Skin of body (tissue), 1 donor: ENCODE measurements at regions not wholly inside any gene's neighbourhood (a gene's known extent, or its start where the extent isn't known, plus 50 kb on each side); places are given as distances from the start of the nearest gene placed in this dataset.
"Not testable (repeated sequence)": the region's sequence is repeated elsewhere in the genome, so short reads cannot be mapped to it uniquely, and the experiment has no call there.

Source experiments
- DNase-seq: peaks from one replicate; lab custom pipeline; 2025; lab: John Stamatoyannopoulos, UW

- DNase-seq: not testable (repeated sequence)
Measured at GRCh38 chr2:87262184-87262702, 240.6 kb upstream of the PLGLB1 start.

- DNase-seq: not testable (repeated sequence)
Measured at GRCh38 chr2:87263868-87264518, 242.3 kb upstream of the PLGLB1 start.

- DNase-seq: not testable (repeated sequence)
Measured at GRCh38 chr2:87275192-87275591, 253.5 kb upstream of the PLGLB1 start.

- not testable (repeated sequence) for DNase-seq
Measured at GRCh38 chr2:87275974-87276629, 254.5 kb upstream of the PLGLB1 start.

GRCh38 chr2:87276673-87277072 lies 255.0 kb upstream of the PLGLB1 start:
- not testable (repeated sequence) for DNase-seq

- DNase-seq: not testable (repeated sequence)
Measured at GRCh38 chr2:87277734-87278133, 256.1 kb upstream of the PLGLB1 start.

- not testable (repeated sequence) for DNase-seq
Measured at GRCh38 chr2:87280596-87281355, 259.1 kb upstream of the PLGLB1 start.

GRCh38 chr2:87283735-87284470 lies 262.3 kb upstream of the PLGLB1 start:
- not testable (repeated sequence) for DNase-seq

- DNase-seq: not testable (repeated sequence)
Measured at GRCh38 chr2:87284471-87284772, 262.8 kb upstream of the PLGLB1 start.

- DNase-seq: not testable (repeated sequence)
Measured at GRCh38 chr2:87285139-87285538, 263.5 kb upstream of the PLGLB1 start.

GRCh38 chr2:87290566-87291307 lies 269.1 kb upstream of the PLGLB1 start:
- DNase-seq: not testable (repeated sequence)

GRCh38 chr2:87291400-87292200 lies 270.0 kb upstream of the PLGLB1 start:
- not testable (repeated sequence) for DNase-seq

GRCh38 chr2:87293931-87294594 lies 272.4 kb upstream of the PLGLB1 start:
- not testable (repeated sequence) for DNase-seq

- not testable (repeated sequence) for DNase-seq
Measured at GRCh38 chr2:87295135-87295534, 273.5 kb upstream of the PLGLB1 start.

- DNase-seq: not testable (repeated sequence)
Measured at GRCh38 chr2:87301349-87301748, 279.7 kb upstream of the PLGLB1 start.

GRCh38 chr2:87301871-87302270 lies 280.2 kb upstream of the PLGLB1 start:
- DNase-seq: not testable (repeated sequence)

- DNase-seq: not testable (repeated sequence)
Measured at GRCh38 chr2:87308621-87309020, 287.0 kb upstream of the PLGLB1 start.

- DNase-seq: not testable (repeated sequence)
Measured at GRCh38 chr2:87309785-87310184, 288.1 kb upstream of the PLGLB1 start.

- DNase-seq: not testable (repeated sequence)
Measured at GRCh38 chr2:87311896-87312441, 290.3 kb upstream of the PLGLB1 start.
